GM18867 (cell line): ENCODE measurements at regions not wholly inside any gene's neighbourhood (a gene's known extent, or its start where the extent isn't known, plus 50 kb on each side); places are given as distances from the start of the nearest gene placed in this dataset.
"Not testable (repeated sequence)": the region's sequence is repeated elsewhere in the genome, so short reads cannot be mapped to it uniquely, and the experiment has no call there.

ENCODE experiments used
- ATAC-seq: cut with Tn5 transposase; IDR thresholded peaks from one replicate; pipeline ENCODE4 v1.9.1; 2021; ENCODE audit warnings: mild to moderate bottlenecking, moderate library complexity; ENCODE audit not compliant: unreplicated experiment

GRCh38 chr5:12100542-12100941 is 196.3 kb upstream of the CTNND2 start:
- no peak for ATAC-seq

DNA sequence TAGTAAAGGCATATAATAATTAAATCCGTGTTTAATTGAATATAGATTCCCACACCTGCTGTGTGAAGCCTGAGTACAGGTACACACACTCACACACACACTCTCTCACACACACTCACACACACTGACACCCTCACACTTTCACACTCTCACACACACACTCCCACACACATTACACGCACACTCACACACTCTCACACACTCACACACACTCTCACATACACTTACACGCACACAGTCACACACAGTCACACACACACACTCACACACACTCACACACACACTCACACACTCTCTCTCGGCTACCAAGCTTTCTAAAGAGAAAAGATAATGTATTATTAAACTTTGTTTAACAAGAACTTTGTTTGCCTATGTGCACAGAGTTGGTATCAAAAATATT is 195.1 kb upstream of the CTNND2 start:
- ATAC-seq, result no peak

- no peak for ATAC-seq
These were observed 191.6 kb upstream of the CTNND2 start for GRCh38 chr5:12095808-12096281.

DNA sequence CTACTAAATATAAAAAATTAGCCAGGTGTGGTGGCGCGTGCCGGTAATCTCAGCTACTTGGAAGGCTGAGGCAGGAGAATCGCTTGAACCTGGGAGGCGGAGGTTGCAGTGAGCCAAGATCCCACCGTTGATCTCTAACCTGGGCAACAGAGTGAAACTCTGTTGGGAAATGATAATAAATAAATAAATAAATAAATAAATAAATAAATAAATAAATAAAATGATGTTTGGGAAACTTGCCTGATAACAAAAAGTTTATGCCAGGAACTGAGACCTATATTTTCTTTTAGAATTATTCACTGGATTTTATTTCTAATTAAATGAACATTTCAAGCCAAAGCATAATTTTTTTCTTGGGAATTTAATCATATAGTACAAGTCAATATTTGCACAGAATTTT is 189.3 kb upstream of the CTNND2 start:
- ATAC-seq, result no peak

DNA sequence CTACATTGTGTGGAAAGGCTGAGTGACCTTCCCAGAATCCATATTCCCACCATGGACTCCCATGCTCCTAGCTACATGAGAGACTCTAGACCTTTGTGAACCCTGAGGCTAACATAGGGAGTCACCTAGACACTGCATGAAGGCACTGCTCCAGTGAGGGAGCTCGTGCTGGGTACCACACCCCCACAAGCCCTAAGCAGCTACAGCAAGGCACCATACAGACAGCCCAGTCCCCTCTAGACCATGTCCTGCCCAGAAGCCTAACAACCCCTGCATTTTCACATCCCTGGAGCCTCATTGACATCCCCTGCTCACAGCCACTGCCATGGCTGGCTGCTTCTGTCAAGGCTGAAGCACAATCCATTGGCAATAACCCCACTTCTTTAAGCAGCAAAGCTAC is 176.5 kb upstream of the CTNND2 start:
- ATAC-seq, result no peak

GRCh38 chr5:12078286-12078685 is 174.0 kb upstream of the CTNND2 start:
- ATAC-seq, result not testable (repeated sequence)

GRCh38 chr5:12073426-12073825 is 169.2 kb upstream of the CTNND2 start:
- no peak for ATAC-seq

DNA sequence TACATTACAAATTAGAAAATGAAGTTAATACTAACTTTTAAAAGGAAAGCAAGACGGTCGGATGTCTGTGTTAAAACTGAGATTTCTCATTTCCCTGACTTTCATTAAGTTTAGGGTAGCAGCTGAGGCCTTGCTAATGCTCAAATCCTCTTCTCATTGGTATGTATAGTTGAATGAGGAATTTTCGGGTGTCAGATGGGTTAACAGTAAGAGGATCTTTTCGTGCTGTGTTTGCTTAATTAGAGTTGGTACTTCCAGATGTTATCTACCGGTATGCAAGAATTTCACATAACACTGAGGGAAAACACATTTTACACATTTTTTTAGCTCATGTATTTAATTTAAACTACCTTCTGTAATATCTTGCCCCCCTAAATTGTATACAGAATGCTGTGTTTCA is 168.2 kb upstream of the CTNND2 start:
- ATAC-seq, result no peak

- ATAC-seq, result no peak
These were observed 167.2 kb upstream of the CTNND2 start for GRCh38 chr5:12071455-12071854.

DNA sequence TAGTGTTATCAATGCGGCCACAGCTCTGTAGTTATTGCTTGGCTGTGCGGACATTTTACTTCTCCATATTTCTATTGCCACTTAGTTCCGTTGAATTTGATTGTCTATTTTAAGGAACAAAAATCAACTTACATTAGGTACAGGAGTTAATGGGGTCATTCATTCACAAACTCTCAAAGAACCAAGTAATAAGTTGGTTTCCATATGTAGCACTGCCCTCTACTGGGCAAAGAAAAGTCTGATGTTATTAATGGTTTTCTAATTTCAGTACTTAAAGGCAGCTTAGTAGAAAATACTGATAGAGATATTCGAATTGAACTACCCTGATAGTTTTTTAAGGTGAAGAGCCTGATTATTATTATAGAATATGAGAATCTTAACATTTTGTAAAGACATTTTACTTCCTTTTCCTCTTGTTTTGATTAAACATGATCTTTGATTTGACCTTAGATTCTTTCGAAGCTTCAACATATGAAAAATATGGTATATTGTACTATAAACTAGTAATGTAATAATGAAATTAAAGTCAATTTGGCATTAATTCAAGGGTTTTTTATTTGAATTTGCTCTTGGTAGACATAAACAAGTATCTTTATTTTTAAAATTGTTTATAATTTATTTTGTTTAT is 119.5 kb upstream of the CTNND2 start:
- peak; percentile 67 for ATAC-seq

GRCh38 chr5:12022444-12022843 is 118.2 kb upstream of the CTNND2 start:
- ATAC-seq, result no peak

DNA sequence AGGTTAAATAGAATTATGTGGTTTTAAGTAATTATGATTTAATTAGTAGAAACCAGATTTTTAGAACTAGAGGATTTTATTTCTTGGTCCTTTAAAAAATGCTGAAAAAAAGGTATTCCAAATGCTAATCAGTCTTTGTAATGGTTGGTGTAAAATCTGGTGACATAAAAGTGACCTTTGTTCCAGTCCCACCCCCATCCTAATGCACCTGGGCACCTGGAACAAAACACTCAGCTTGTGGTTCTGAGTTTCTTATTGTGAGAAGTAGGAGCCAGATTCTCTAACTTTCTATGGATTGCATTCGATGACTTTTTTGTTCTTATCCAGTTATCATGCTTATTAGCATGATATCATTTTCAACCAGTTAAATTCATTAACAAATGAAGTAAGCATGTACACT is 115.1 kb upstream of the CTNND2 start:
- no peak for ATAC-seq

DNA sequence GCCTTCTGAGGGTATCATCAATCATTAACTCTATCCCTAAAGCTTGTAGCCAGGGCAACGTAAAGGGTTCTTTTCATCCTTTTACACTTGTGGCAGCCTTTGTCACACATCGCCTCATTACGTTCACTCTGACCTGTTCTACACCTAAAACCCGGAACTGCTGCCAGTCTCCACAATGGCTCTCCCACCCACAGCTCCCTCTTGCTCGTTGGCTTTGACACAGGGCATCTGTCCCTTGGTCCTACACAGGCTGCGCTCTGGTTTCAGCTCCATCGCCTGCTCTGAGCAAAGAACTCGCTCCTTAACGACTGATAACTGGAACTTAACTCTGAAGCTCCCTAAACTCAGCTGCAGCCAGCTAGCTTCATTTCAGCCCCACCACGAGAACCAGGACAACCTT is 112.8 kb upstream of the CTNND2 start:
- no peak for ATAC-seq

- no peak for ATAC-seq
These were observed 112.0 kb upstream of the CTNND2 start for GRCh38 chr5:12016159-12016746.

DNA sequence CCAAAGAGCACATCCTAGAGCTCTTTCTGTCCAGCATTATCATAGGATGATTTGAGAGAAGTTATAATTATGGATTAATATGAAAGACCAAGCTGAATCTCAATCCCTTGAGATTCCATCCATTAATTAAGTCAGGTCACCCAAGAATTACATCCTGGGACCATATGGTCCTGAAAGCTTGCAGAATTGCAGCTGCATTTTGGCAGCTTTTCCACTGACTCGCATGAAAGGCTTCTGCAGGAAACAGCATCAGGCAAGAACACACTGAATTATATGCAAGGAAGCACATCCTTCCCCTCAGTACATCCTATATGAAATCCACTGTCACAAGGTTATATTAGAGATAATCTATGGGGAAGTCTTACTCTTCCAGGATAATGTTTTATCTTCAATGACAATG is 109.1 kb upstream of the CTNND2 start:
- no peak for ATAC-seq

- no peak for ATAC-seq
These were observed 99.4 kb upstream of the CTNND2 start for GRCh38 chr5:12003680-12004079.

GRCh38 chr5:11998397-11998796 is 94.2 kb upstream of the CTNND2 start:
- no peak for ATAC-seq

DNA sequence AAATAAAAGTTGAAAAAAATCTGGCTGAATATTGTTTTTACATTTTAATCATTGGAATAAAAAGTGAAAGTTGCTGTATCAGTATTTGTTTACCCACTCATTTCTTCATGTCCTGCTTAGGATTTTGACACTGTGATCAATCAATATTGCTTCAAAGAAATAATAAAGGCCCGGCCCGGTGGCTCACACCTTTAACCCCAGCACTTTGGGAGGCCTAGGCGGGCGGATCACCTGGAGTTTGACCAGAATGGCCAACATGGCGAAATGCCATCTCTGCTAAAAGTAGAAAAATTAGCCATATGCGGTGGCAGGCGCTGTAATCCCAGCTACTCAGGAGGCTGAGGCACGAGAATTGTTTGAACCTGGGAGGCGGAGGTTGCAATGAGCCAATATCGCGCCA is 93.7 kb upstream of the CTNND2 start:
- ATAC-seq, result no peak

GRCh38 chr5:11992518-11992917 is 88.3 kb upstream of the CTNND2 start:
- ATAC-seq, result no peak

- ATAC-seq, result no peak
These were observed 81.7 kb upstream of the CTNND2 start for GRCh38 chr5:11985993-11986392.

DNA sequence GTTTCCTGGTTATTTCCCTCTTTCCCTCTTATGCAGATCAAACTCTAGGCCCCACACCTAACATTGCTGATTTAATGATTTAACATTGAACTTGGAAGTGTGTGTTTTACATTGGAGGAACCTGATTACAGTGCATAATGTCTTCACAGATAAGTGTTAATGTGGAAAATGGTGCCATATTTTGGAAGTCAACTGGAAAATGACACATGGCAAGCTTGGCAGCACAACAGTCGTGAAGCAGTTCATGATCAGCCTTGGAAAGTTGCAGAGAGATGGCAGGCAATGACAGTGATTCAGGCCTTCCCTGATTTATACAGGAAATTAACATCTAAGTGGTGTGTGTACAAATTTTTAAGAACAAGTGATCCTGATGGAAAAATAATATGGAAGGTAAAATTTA is 80.0 kb upstream of the CTNND2 start:
- no peak for ATAC-seq

DNA sequence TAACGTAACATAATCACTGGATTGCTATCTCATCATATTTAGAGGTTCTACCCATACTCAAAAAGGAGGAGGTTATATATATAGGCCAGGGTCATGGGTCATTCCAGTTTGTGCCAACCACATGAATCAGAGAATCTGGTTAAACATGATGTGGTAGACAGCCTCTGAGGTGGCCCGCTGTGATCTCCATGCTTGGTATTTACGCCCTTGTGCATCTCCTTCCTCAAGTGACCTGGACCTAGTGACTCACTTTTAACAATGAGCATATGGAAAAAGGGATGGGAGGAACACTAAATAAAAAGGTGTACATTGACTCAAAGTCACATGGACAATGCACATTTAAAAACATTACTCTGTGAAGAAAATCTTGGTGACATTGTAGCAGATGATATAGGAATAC is 77.7 kb upstream of the CTNND2 start:
- ATAC-seq, result no peak

GRCh38 chr5:11977904-11978303 is 73.7 kb upstream of the CTNND2 start:
- ATAC-seq, result no peak
